ENCODE measurements at regions not wholly inside any gene's neighbourhood (a gene's known extent, or its start where the extent isn't known, plus 50 kb on each side); places are given as distances from the start of the nearest gene placed in this dataset.
"Not testable (repeated sequence)": the region's sequence is repeated elsewhere in the genome, so short reads cannot be mapped to it uniquely, and the experiment has no call there.

DNA sequence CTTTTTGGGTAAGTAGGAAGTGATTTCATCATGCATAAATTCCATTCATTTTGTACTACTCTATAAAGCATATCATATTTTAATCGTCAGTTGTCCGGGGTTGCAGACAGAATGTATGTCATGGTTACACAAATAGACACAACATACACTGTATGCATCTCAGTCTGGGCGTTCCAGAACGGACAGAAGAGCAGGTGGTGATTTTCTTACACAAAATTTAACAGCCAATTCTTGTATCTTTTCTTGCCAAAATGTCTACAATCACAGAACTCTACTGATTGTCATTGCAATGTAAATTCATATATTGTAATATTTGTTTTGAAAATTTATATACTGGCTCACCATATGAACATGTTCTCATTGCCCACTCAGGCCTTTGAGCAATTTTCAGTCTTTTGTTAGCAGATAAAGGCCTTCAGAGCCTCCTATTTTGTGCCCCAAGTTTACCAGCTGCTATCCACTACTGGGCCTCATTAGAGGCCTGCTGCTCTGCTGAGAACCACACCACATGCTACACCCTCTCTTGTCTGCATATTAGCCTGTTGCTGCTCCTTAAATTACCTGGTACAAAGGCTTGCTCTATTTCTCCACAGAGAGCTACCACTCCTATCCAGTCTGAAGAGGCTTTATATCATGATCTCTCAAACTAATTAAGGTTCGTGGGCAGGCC, 61.5 kb downstream of the PRDM13 start:
- H3K27me3 ChIP-seq: no peaks in the 10 kb centered on the region
- no peak for DNase-seq
- no peaks in the 10 kb centered on the region for H3K4me1 ChIP-seq
- H3K27ac ChIP-seq: no peak overlapping the region
- no peak overlapping the region for H3K4me3 ChIP-seq
- WGBS, 2 donors: 50 to 64% methylated on average over 5 of the region's 5 CpGs
- H3K9me3 ChIP-seq: no peaks in the 10 kb centered on the region
- H3K36me3 ChIP-seq: no peaks in the 10 kb centered on the region
- no peak for TF ChIP-seq CTCF (IDR thresholded peaks at IDR 0.05)
- TF ChIP-seq POLR2A (IDR thresholded peaks at IDR 0.05): no peak
- intact Hi-C loops (cut with DNase I): no loop called here

DNA sequence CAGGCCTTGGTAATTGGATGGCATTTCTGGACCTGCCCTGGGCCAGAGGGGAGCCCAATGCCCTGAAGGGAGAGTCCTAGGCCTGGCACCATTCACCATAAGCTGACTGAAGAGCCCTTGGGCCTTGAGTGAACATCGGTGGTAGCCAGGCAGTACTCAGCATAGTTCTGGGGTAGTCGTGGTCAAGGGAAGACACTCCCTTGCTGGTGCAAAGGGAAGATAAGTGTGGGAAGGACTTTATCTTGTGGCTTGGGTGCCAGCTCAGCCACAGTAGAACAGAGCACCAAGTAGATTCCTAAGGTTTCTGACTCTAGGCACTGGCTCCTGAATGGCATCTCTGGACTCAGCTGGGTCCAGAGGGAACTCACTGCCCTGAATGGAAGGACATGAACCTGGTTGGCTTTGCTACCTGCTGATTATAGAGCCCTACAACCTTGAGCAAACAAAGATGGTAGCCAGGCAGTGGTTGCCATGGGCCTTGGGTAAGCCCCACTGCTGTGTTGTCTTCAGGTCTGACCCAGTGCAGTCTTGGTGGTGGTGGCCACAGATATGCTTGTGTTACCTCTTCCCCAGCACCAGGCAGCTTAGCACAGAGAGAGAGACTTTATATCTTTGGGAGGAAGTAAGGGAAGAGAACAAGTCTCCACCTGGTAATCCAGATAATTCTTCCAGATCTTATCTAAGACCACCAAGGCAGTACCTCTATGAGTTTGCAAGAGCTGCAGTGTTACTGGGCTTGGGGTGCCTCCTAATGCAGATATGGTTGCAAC, 83.5 kb downstream of the PRDM13 start:
- intact Hi-C loops (cut with DNase I): no loop called here

GRCh38 chr6:99702287-99702686, 95.7 kb downstream of the PRDM13 start:
- H3K9me3 ChIP-seq; DNase-seq; H3K4me1 ChIP-seq; H3K27ac ChIP-seq; H3K36me3 ChIP-seq; H3K4me3 ChIP-seq; intact Hi-C loops (cut with DNase I); H3K27me3 ChIP-seq: not testable (repeated sequence)
- whole genome bisulfite sequencing, 2 donors: 100% methylated on average over 1 to 2 of the region's 9 CpGs

More for the DNA sequence above, 83.5 kb downstream of the PRDM13 start:
- DNase-seq: no peak
- H3K9me3 ChIP-seq: no peaks in the 10 kb centered on the region
- no peaks in the 10 kb centered on the region for H3K4me1 ChIP-seq
- no peak overlapping the region for H3K27ac ChIP-seq
- 83% methylated on average over 2 of the region's 2 CpGs; no CpG with 5 or more reads in 1 of the 2 donors for WGBS, 2 donors
- H3K36me3 ChIP-seq: no peaks in the 10 kb centered on the region
- no peak overlapping the region for H3K4me3 ChIP-seq
- TF ChIP-seq CTCF (IDR thresholded peaks at IDR 0.05) (no peak), POLR2A (IDR thresholded peaks at IDR 0.05) (no peak)
- H3K27me3 ChIP-seq: no peaks in the 10 kb centered on the region

DNA sequence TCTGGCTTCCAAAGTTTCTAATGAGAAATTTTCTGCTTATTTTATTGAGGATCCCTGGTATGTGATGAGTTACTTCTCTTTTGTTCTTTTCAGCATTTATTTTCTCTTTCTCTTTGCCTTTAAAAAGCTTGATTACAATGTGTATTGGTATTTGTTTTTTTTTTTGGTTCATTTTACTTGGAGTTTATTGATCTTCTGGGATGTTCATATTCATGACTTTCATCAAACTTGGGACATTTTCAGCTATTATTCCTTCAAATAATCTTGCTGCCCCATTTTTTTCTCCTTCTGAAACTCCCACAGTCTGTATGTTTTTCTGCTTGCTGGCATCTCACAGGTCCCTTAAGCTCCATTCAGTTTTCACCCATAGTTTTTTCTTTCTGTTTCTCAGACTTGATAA, 102.4 kb downstream of the PRDM13 start:
- no peaks in the 10 kb centered on the region for H3K27me3 ChIP-seq
- H3K36me3 ChIP-seq: no peaks in the 10 kb centered on the region
- H3K4me3 ChIP-seq: no peak overlapping the region
- H3K27ac ChIP-seq: no peak overlapping the region
- TF ChIP-seq CTCF (IDR thresholded peaks at IDR 0.05) (no peak), POLR2A (IDR thresholded peaks at IDR 0.05) (no peak)
- H3K4me1 ChIP-seq: no peaks in the 10 kb centered on the region
- no peak for DNase-seq
- intact Hi-C loops (cut with DNase I): no loop called here
- H3K9me3 ChIP-seq: no peaks in the 10 kb centered on the region

DNA sequence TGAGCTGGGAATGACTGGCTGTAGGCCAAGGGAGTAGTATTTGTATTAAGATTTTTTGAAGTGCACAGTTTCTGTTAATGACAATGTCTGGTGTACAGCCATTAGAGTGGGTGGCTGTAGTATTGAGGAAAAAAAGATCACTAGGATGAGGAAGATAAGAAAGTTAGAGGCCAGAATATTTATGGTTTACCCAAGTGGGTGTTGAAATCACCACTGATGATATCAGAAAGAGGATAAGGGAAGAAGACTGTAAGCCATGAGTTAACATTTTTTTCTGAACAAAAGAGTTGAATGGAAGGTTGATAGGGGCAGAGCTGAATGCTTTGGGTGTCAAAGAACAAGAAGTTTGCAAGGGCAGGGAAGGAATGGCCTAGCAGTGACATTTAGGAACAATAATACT, 104.7 kb downstream of the PRDM13 start:
- no peak for DNase-seq
- Histone ChIP-seq H3K27me3 (no peaks in the 10 kb centered on the region), H3K36me3 (no peaks in the 10 kb centered on the region), H3K27ac (no peak overlapping the region), H3K4me3 (no peak overlapping the region), H3K9me3 (peaks cover 0 to under 1% (median 0%) of the 10 kb centered on the region in 3 donors), H3K4me1 (no peaks in the 10 kb centered on the region)
- TF ChIP-seq CTCF (IDR thresholded peaks at IDR 0.05) (no peak), POLR2A (IDR thresholded peaks at IDR 0.05) (no peak)
- intact Hi-C loops (cut with DNase I): no loop called here

Measured in esophagus squamous epithelium (tissue), 5 donors.